ENCODE measurements at regions not wholly inside any gene's neighbourhood (a gene's known extent, or its start where the extent isn't known, plus 50 kb on each side); places are given as distances from the start of the nearest gene placed in this dataset.

DNA sequence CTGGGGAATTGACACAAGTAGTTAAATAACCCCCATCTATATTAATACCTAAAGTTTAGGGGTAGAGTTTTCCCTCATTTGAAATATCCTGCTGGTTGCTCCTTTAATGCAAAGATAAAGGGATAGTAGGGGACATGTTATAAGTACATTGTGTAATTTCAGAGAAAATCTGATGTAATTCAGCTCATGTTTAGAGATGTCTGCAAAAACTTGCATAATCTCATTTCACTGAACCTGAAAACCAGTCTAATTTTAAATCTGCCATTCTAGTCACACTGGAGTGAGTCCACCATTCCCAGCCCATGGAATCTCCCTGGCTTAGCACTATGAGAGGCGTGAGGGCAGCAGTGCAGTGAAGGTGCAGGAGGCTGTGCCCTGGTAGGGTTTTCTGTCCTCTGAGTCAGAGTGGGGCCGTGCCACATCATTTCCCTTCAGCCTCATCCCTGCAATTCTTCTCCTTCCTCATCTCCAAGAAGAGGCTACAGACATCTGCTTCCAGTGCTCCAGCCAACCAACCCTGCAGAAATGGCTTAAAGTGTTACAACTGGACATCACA is 246.3 kb upstream of the UMPS start:
- Histone ChIP-seq H3K4me3 (ENCODE audit: low read depth, low read length, poor library complexity, severe bottlenecking) (no peak overlapping the region), H3K27ac (ENCODE audit: low read depth, low read length, poor library complexity, severe bottlenecking) (no peak overlapping the region), H3K4me1 (ENCODE audit: insufficient read depth, low read length, poor library complexity, severe bottlenecking) (no peaks in the 10 kb centered on the region), H4K20me1 (ENCODE audit: insufficient read depth, low read length) (no peaks in the 10 kb centered on the region), H3K36me3 (ENCODE audit: insufficient read depth, low read length) (no peaks in the 10 kb centered on the region), H3K79me2 (ENCODE audit: insufficient read depth, low read depth, low read length) (no peaks in the 10 kb centered on the region), H2AFZ (ENCODE audit: low read length) (no peak overlapping the region), H3K4me2 (ENCODE audit: low read length) (no peak overlapping the region), H3K9me2 (ENCODE audit: insufficient read depth, low read length) (no peaks in the 10 kb centered on the region), H3K9me3 (ENCODE audit: low read length) (no peaks in the 10 kb centered on the region)
- ChIA-PET CTCF (ENCODE audit: unreplicated experiment) (no interaction called here), POLR2A (no interaction called here)
- no peak for DNase-seq (ENCODE audit: low spot score)
- BruUV-seq (replicated peaks): no TSS peak
- TF ChIP-seq, protein P1, sequence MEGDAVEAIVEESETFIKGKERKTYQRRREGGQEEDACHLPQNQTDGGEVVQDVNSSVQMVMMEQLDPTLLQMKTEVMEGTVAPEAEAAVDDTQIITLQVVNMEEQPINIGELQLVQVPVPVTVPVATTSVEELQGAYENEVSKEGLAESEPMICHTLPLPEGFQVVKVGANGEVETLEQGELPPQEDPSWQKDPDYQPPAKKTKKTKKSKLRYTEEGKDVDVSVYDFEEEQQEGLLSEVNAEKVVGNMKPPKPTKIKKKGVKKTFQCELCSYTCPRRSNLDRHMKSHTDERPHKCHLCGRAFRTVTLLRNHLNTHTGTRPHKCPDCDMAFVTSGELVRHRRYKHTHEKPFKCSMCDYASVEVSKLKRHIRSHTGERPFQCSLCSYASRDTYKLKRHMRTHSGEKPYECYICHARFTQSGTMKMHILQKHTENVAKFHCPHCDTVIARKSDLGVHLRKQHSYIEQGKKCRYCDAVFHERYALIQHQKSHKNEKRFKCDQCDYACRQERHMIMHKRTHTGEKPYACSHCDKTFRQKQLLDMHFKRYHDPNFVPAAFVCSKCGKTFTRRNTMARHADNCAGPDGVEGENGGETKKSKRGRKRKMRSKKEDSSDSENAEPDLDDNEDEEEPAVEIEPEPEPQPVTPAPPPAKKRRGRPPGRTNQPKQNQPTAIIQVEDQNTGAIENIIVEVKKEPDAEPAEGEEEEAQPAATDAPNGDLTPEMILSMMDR (conservative IDR thresholded peaks at IDR 0.05; ENCODE audit: low read length): no peak
- no peak for TF ChIP-seq EZH2phosphoT487 (IDR thresholded peaks at IDR 0.05; ENCODE audit: borderline replicate concordance, low read depth, low read length)
- intact Hi-C loops (cut with micrococcal nuclease; ENCODE audit: unreplicated experiment): no loop called here

DNA sequence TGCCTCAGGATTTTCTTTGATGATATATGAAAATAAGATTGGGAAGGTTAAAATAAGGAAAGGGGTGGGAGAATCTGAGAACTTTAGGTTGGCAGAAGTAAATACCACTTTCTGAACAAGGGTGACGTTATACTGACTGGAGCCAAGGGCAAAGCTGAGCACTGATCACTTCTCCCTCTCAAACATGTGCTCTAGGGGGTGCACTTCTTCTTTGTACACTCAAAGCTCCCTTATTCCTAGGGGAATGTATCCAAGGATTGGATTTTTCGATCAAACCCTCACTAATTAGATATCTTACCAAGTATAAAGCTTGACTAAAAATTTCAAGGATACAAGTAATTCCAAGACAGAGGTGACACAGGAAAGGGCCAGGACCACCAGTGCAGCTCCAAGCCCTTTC is 243.9 kb upstream of the UMPS start:
- Histone ChIP-seq H3K79me2 (ENCODE audit: insufficient read depth, low read depth, low read length) (no peaks in the 10 kb centered on the region), H3K27ac (ENCODE audit: low read depth, low read length, poor library complexity, severe bottlenecking) (no peak overlapping the region), H3K4me3 (ENCODE audit: low read depth, low read length, poor library complexity, severe bottlenecking) (no peak overlapping the region), H3K4me1 (ENCODE audit: insufficient read depth, low read length, poor library complexity, severe bottlenecking) (no peaks in the 10 kb centered on the region), H3K4me2 (ENCODE audit: low read length) (no peak overlapping the region), H4K20me1 (ENCODE audit: insufficient read depth, low read length) (no peaks in the 10 kb centered on the region), H2AFZ (ENCODE audit: low read length) (no peak overlapping the region), H3K9me2 (ENCODE audit: insufficient read depth, low read length) (no peaks in the 10 kb centered on the region), H3K9me3 (ENCODE audit: low read length) (no peaks in the 10 kb centered on the region), H3K36me3 (ENCODE audit: insufficient read depth, low read length) (no peaks in the 10 kb centered on the region)
- POLR2A ChIA-PET: no interaction called here
- no TSS peak for BruUV-seq (replicated peaks)
- DNase-seq (ENCODE audit: low spot score): no peak
- CTCF ChIA-PET (ENCODE audit: unreplicated experiment): no interaction called here
- intact Hi-C loops (cut with micrococcal nuclease; ENCODE audit: unreplicated experiment): no loop called here
- no peak for TF ChIP-seq EZH2phosphoT487 (IDR thresholded peaks at IDR 0.05; ENCODE audit: borderline replicate concordance, low read depth, low read length)
- TF ChIP-seq, protein P1 (conservative IDR thresholded peaks at IDR 0.05; ENCODE audit: low read length): no peak

DNA sequence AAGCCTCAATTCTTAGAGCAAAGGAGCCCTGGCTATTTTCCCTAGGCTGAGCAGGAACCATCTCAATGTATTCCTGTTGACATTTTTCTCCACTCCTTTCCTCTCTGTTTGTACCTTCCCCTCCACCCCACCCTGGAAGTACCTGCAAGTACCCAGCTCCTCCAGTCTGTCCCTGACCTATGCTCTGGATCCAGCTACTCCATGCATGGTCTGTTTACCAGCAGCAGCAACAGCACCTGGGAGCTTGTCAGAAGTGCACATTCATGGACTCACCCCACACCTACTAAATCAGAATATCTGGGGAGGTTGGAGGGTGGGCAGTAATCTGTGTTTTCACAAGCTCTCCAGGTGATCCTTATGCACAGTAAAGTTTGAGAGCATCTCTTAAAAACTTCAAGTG is 240.7 kb upstream of the UMPS start:
- no peaks in the 10 kb centered on the region for H4K20me1 ChIP-seq (ENCODE audit: insufficient read depth, low read length)
- H3K9me2 ChIP-seq (ENCODE audit: insufficient read depth, low read length): no peaks in the 10 kb centered on the region
- no peak overlapping the region for H3K4me2 ChIP-seq (ENCODE audit: low read length)
- H3K4me3 ChIP-seq (ENCODE audit: low read depth, low read length, poor library complexity, severe bottlenecking): no peak overlapping the region
- intact Hi-C loops (cut with micrococcal nuclease; ENCODE audit: unreplicated experiment): no loop called here
- H3K27ac ChIP-seq (ENCODE audit: low read depth, low read length, poor library complexity, severe bottlenecking): no peak overlapping the region
- no peaks in the 10 kb centered on the region for H3K9me3 ChIP-seq (ENCODE audit: low read length)
- TF ChIP-seq EZH2phosphoT487 (IDR thresholded peaks at IDR 0.05; ENCODE audit: borderline replicate concordance, low read depth, low read length): no peak
- TF ChIP-seq, protein P1 (conservative IDR thresholded peaks at IDR 0.05; ENCODE audit: low read length): no peak
- no TSS peak for BruUV-seq (replicated peaks)
- H3K4me1 ChIP-seq (ENCODE audit: insufficient read depth, low read length, poor library complexity, severe bottlenecking): no peaks in the 10 kb centered on the region
- ChIA-PET POLR2A (interaction anchor here (0.5 to 0.6 kb wide), 2 partner anchors 407 to 1602 kb away, joined by 3 read pairs; no protein-coding TSS in a partner anchor), CTCF (ENCODE audit: unreplicated experiment) (no interaction called here)
- H2AFZ ChIP-seq (ENCODE audit: low read length): no peak overlapping the region
- no peaks in the 10 kb centered on the region for H3K79me2 ChIP-seq (ENCODE audit: insufficient read depth, low read depth, low read length)
- DNase-seq (ENCODE audit: low spot score): no peak
- H3K36me3 ChIP-seq (ENCODE audit: insufficient read depth, low read length): no peaks in the 10 kb centered on the region

Measured in OCI-LY7 (cell line).